ENCODE measurements at regions not wholly inside any gene's neighbourhood (a gene's known extent, or its start where the extent isn't known, plus 50 kb on each side); places are given as distances from the start of the nearest gene placed in this dataset.

DNA sequence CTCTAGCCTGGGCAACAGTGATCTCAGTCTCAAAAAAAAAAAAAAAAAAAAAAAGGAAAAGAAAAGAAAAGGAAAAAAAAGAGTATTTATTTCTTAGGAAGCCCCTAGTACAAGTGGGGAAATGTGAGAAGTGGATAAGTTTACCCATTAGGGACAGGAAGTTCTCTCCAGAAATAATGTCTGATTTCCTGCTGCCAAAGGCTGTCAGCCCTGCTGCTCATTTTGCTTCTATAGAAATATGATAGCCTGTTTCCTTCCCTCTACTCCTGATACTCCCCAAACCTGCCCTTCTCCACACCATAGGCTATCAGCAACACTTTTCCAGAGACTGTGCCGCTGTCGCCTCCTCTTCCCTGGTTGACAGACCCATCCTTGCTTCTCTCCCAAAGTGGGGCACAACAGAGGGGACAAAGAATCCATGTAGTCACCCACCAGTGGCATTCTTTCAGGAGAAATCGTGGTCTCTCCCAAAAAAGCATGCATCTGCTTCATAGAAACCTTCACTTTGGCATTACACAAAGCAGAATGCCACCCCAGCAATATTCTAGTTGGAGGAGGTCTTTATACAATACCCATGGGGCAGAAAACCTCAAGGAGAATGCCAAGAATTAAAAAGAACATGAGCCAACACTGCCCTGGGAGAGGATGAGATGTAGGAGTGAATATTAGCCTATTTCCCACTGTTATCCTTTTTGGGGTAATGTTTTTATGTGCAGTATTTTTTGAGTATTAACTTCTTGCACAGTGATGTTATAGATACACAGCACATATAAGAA, 166.3 kb upstream of the NR5A2 start:
- H3K36me3 Mint-ChIP-seq (ENCODE audit: low read depth), result no peaks in the 10 kb centered on the region
- no peak overlapping the region for H3K27ac Mint-ChIP-seq
- H3K4me3 Mint-ChIP-seq, result no peak overlapping the region
- no peaks in the 10 kb centered on the region for H3K9me3 Mint-ChIP-seq
- H3K27me3 Mint-ChIP-seq (ENCODE audit: low read depth), result peaks cover 3% of the 10 kb centered on the region
- peaks cover 11% of the 10 kb centered on the region for H3K4me1 Mint-ChIP-seq
- TF ChIP-seq, protein P1, sequence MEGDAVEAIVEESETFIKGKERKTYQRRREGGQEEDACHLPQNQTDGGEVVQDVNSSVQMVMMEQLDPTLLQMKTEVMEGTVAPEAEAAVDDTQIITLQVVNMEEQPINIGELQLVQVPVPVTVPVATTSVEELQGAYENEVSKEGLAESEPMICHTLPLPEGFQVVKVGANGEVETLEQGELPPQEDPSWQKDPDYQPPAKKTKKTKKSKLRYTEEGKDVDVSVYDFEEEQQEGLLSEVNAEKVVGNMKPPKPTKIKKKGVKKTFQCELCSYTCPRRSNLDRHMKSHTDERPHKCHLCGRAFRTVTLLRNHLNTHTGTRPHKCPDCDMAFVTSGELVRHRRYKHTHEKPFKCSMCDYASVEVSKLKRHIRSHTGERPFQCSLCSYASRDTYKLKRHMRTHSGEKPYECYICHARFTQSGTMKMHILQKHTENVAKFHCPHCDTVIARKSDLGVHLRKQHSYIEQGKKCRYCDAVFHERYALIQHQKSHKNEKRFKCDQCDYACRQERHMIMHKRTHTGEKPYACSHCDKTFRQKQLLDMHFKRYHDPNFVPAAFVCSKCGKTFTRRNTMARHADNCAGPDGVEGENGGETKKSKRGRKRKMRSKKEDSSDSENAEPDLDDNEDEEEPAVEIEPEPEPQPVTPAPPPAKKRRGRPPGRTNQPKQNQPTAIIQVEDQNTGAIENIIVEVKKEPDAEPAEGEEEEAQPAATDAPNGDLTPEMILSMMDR (IDR thresholded peaks at IDR 0.05; ENCODE audit: unreplicated experiment in 3 of 3), result no peak

DNA sequence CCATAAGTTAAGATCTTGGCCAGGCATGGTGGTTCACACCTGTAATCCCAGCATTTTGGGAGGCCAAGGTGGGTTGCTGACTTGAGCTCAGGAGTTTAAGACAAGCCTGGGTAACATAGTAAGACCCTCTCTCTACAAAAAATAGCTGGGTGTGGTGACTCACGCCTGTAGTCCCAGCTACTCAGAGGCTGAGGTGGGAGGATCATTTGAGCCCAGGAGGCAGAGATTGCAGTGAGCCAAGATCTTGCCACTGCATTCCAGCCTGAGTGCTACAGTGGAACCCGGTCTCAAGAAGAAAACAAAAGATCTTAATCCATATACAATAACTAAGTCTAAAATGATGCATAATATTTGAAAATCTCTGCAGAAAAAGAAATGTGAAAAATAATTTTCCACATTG, 165.5 kb upstream of the NR5A2 start:
- no peak overlapping the region for H3K27ac Mint-ChIP-seq
- no peaks in the 10 kb centered on the region for H3K36me3 Mint-ChIP-seq (ENCODE audit: low read depth)
- H3K27me3 Mint-ChIP-seq (ENCODE audit: low read depth), result peaks cover 8% of the 10 kb centered on the region
- no peak overlapping the region for H3K4me3 Mint-ChIP-seq
- TF ChIP-seq, protein P1 (IDR thresholded peaks at IDR 0.05; ENCODE audit: unreplicated experiment in 3 of 3), result no peak
- H3K4me1 Mint-ChIP-seq, result peaks cover 17% of the 10 kb centered on the region
- no peaks in the 10 kb centered on the region for H3K9me3 Mint-ChIP-seq

DNA sequence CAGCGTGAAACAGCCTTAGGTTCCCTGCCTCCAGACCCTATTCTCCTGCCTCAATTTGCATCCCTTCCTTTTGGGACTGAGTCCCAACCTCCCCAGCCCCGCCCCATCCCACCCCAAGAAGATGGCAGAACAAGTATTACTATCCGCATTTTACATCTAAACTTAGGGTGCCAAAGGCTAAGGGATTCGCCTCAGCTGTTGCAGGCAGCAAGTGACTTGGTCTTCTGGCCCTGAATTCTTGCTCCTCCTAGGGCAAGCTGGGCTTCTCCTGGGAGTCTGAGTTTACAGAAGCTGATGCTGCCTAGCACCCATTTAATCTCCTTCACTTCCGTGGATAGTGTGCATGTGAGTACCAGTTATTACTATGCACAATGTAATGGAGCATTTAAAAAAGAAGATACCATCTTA, 161.3 kb upstream of the NR5A2 start:
- Mint-ChIP-seq H3K9me3 (no peaks in the 10 kb centered on the region), H3K27me3 (ENCODE audit: low read depth) (peaks cover 12% of the 10 kb centered on the region), H3K36me3 (ENCODE audit: low read depth) (no peaks in the 10 kb centered on the region), H3K27ac (no peak overlapping the region), H3K4me3 (no peak overlapping the region), H3K4me1 (peaks cover 9% of the 10 kb centered on the region)
- TF ChIP-seq, protein P1 (IDR thresholded peaks at IDR 0.05; ENCODE audit: unreplicated experiment in 3 of 3), result no peak

DNA sequence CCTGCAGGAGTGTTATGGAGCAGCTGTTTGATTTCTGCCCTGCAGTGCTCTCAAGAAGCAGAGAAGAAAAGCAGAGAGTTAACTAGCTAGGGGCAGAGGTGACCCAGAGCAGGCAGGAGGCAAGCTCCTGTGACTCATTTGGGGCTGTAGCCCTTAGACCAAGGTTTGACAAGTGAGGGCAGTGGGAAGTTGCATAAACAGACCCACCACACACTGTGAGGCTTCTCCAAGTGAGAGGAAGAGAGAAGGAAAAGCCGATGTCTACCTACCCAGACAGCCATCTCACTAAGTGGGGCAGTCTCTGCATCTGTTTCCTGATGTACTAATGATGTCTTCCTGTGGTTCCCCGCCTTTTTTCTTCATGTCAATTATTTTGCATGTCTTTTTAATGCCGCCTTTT, 159.9 kb upstream of the NR5A2 start:
- no peak overlapping the region for H3K27ac Mint-ChIP-seq
- H3K36me3 Mint-ChIP-seq (ENCODE audit: low read depth), result no peaks in the 10 kb centered on the region
- no peaks in the 10 kb centered on the region for H3K9me3 Mint-ChIP-seq
- H3K27me3 Mint-ChIP-seq (ENCODE audit: low read depth), result peaks cover 12% of the 10 kb centered on the region
- H3K4me1 Mint-ChIP-seq, result peaks cover 7% of the 10 kb centered on the region
- TF ChIP-seq, protein P1 (IDR thresholded peaks at IDR 0.05; ENCODE audit: unreplicated experiment in 3 of 3), result no peak
- H3K4me3 Mint-ChIP-seq, result no peak overlapping the region

DNA sequence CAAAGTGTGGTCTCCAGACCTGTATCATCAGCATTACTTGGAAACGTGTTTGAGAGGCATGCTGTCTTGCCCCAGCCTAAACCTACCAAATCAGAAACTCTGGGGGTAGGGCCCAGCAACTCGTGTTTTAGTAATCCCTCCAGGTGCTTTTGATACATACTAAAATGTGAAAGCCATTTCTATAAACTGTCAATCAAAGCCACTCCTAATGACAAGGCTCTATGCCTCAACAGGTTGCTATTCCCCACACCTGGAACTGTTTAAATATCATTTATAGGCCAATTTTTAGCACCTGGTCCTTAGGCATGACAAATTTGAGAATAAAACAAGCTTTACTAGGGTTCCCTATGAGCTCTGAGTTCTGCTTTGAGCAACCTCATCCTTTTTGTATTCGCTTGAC, 158.7 kb upstream of the NR5A2 start:
- no peaks in the 10 kb centered on the region for H3K9me3 Mint-ChIP-seq
- no peaks in the 10 kb centered on the region for H3K36me3 Mint-ChIP-seq (ENCODE audit: low read depth)
- peaks cover 7% of the 10 kb centered on the region for H3K4me1 Mint-ChIP-seq
- TF ChIP-seq, protein P1 (IDR thresholded peaks at IDR 0.05; ENCODE audit: unreplicated experiment in 3 of 3), result no peak
- no peak overlapping the region for H3K4me3 Mint-ChIP-seq
- H3K27me3 Mint-ChIP-seq (ENCODE audit: low read depth), result peaks cover 12% of the 10 kb centered on the region
- no peak overlapping the region for H3K27ac Mint-ChIP-seq

DNA sequence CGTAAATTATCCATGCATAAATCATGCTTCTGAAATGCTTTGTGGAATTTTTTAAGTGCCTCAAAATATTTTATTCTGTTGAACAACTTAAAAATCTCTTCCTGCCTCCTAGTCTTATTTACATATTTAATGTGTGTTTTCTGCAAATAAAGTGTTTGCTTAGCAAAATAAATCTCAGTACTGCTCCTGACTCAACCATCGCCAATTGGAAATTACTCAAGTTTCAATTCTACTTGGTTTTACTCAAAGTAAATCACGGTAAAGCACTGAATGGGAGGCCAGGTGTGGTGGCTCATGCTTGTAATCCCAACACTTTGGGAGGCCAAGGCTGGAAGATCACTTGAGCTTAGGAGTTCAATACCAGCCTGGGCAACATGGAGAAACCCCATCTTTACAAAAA, 152.2 kb upstream of the NR5A2 start:
- peaks cover 4% of the 10 kb centered on the region for H3K27me3 Mint-ChIP-seq (ENCODE audit: low read depth)
- H3K27ac Mint-ChIP-seq, result no peak overlapping the region
- TF ChIP-seq, protein P1 (IDR thresholded peaks at IDR 0.05; ENCODE audit: unreplicated experiment in 3 of 3), result no peak
- no peaks in the 10 kb centered on the region for H3K9me3 Mint-ChIP-seq
- H3K4me3 Mint-ChIP-seq, result no peak overlapping the region
- no peaks in the 10 kb centered on the region for H3K36me3 Mint-ChIP-seq (ENCODE audit: low read depth)
- no peaks in the 10 kb centered on the region for H3K4me1 Mint-ChIP-seq
